Thyroid gland (tissue), 4 donors: ENCODE measurements at regions not wholly inside any gene's neighbourhood (a gene's known extent, or its start where the extent isn't known, plus 50 kb on each side); places are given as distances from the start of the nearest gene placed in this dataset.

ENCODE experiments used
- DNase-seq, 2 donors: peaks; one replicate each; pipeline ENCODE4 v3.0.0-alpha.2; 2019
- H3K27ac ChIP-seq, 3 donors: fragments of 200-600 bp; sonication (generic); 1 replicate in 2 of 3; 2 replicates in 1 of 3; pipeline ENCODE4 v1.5.1; 2016 to 2019; ENCODE audit warnings: mild to moderate bottlenecking in 1 of 3, moderate library complexity in 1 of 3
- H3K27me3 ChIP-seq: fragments of 200-600 bp; sonication (generic); one replicate; pipeline ENCODE4 v1.5.1; 2019
- H3K36me3 ChIP-seq, 2 donors: fragments of 200-600 bp; sonication (generic); one replicate each; pipeline ENCODE4 v1.5.1; 2016 to 2019
- H3K4me1 ChIP-seq, 2 donors: fragments of 200-600 bp; sonication (generic); one replicate each; pipeline ENCODE4 v1.5.1; 2017 to 2019
- H3K4me3 ChIP-seq, 3 donors: fragments of 200-600 bp; sonication (generic); replicated peaks in 1 of 3; 1 replicate in 2 of 3; 2 replicates in 1 of 3; pipeline ENCODE4 v1.5.1; 2016; ENCODE audit warnings: mild to moderate bottlenecking in 1 of 3
- H3K9me3 ChIP-seq: fragments of 200-600 bp; sonication (generic); one replicate; pipeline ENCODE4 v1.5.1; 2017
- CTCF ChIP-seq, 6 experiments: fragments of 200-600 bp in 3 of 6; fragments of 450-650 bp in 3 of 6; sonication (generic) in 3 of 6; IDR thresholded peaks; one replicate each; pipeline ENCODE4 v1.5.1; 2016 to 2019; ENCODE audit warnings: antibody characterized with exemption in 6 of 6, mild to moderate bottlenecking in 2 of 6, inconsistent platforms in 1 of 6, moderate library complexity in 1 of 6
- POLR2A ChIP-seq, 2 donors: fragments of 450-650 bp; IDR thresholded peaks; one replicate each; pipeline ENCODE4 v1.6.1; 2017; ENCODE audit warnings: antibody characterized with exemption in 2 of 2, mild to moderate bottlenecking in 2 of 2, moderate library complexity in 1 of 2
- whole genome bisulfite sequencing, 2 donors: methylation state at CpG; one replicate each; pipeline ENCODE4 v1.1.5; 2017; 5-methylcytosine and 5-hydroxymethylcytosine counted together
- intact Hi-C: fragments of 100-400 bp; cut with DNase I; formaldehyde crosslinking; loops from one replicate; pipeline ENCODE4 v1.15.1; 2023

DNA sequence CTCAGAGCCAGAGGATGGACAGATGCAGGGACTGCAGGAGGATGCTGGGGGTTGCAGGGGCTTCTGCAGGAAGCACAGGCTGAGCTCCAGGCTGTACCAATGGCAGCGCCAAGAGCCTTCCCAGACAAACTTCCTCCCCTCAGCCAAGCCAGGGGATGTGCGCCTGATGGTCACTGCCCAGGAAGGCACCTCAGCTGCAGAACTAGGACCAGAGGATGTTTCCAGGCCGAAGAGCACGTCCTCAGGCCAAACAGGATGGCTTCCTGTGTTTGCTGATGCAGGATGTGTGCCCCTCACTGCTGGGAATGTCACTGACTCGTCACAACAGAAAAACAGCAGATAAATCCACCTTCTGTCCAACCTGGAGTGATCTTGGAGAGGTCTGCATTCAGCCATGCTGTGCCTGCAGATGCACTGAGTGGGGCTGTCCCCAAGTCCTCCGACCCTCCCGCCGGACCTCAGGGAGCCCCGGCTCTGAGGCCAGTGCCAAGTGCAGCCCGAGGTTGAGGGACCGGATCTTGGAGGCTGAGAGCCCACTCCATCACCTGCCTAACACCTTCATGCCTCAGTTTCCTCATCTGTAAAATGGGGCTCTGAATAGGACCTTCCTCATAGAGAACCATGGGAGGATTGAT lies 152.5 kb upstream of the CHST15 start:
- peak; percentile 28 for DNase-seq

DNA sequence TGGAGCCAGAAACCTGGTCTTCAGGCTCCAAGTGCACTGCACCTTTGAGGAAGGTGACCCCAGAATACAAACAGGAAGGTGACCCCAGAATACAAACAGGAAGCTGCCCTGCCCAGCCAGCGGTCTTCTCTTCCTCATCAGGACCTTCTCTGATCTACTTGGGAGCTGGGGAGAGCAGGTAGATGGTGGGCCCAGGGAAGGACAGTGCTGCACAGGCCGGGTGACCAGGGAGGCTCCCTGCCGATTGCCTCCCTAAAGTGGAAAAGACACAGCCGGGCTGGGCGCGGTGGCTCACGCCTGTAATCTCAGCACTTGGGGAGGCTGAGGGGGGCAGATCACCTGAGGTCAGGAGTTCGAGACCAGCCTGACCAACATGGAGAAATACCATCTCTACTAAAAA lies 151.8 kb upstream of the CHST15 start:
- 89 to 93% methylated on average over 3 to 8 of the region's 8 CpGs for WGBS, 2 donors
- Histone ChIP-seq H3K27me3 (no peaks in the 10 kb centered on the region), H3K36me3 (no peaks in the 10 kb centered on the region), H3K4me3 (no peak overlapping the region), H3K9me3 (no peaks in the 10 kb centered on the region), H3K27ac (no peak overlapping the region), H3K4me1 (peaks cover 0 to 5% of the 10 kb centered on the region in 2 donors)
- DNase-seq = no peak
- no peak for TF ChIP-seq POLR2A (IDR thresholded peaks at IDR 0.05)
- no peak for TF ChIP-seq CTCF (IDR thresholded peaks at IDR 0.05)
- intact Hi-C loops = no loop called here

More for the DNA sequence above, 152.5 kb upstream of the CHST15 start:
- no peak for TF ChIP-seq POLR2A (IDR thresholded peaks at IDR 0.05)
- no peak for TF ChIP-seq CTCF (IDR thresholded peaks at IDR 0.05)
- Histone ChIP-seq H3K36me3 (no peaks in the 10 kb centered on the region), H3K4me3 (no peak overlapping the region), H3K9me3 (no peaks in the 10 kb centered on the region), H3K27ac (no peak overlapping the region), H3K27me3 (no peaks in the 10 kb centered on the region), H3K4me1 (peaks cover 0 to 8% of the 10 kb centered on the region in 2 donors)
- intact Hi-C loops = no loop called here
- WGBS, 2 donors = 50 to 68% methylated on average over 5 to 7 of the region's 11 CpGs

- TF ChIP-seq CTCF (IDR thresholded peaks at IDR 0.05) (no peak), POLR2A (IDR thresholded peaks at IDR 0.05) (no peak)
- Histone ChIP-seq H3K36me3 (no peaks in the 10 kb centered on the region), H3K9me3 (no peaks in the 10 kb centered on the region), H3K4me3 (no peak overlapping the region), H3K4me1 (no peaks in the 10 kb centered on the region), H3K27ac (no peak overlapping the region), H3K27me3 (no peaks in the 10 kb centered on the region)
- intact Hi-C loops = no loop called here
- 90% methylated on average over 13 to 16 of the region's 20 CpGs for WGBS, 2 donors
- DNase-seq = no peak
Observed at GRCh38 chr10:124244256-124244877, 151.0 kb upstream of the CHST15 start.

GRCh38 chr10:124243702-124244121 lies 150.3 kb upstream of the CHST15 start:
- Histone ChIP-seq H3K4me1 (no peaks in the 10 kb centered on the region), H3K27me3 (no peaks in the 10 kb centered on the region), H3K27ac (no peak overlapping the region), H3K36me3 (no peaks in the 10 kb centered on the region), H3K4me3 (no peak overlapping the region), H3K9me3 (no peaks in the 10 kb centered on the region)
- intact Hi-C loops = no loop called here
- no peak for TF ChIP-seq CTCF (IDR thresholded peaks at IDR 0.05)
- no peak for TF ChIP-seq POLR2A (IDR thresholded peaks at IDR 0.05)
- 79 to 91% methylated on average over 12 of the region's 12 CpGs for WGBS, 2 donors
- no peak for DNase-seq

DNA sequence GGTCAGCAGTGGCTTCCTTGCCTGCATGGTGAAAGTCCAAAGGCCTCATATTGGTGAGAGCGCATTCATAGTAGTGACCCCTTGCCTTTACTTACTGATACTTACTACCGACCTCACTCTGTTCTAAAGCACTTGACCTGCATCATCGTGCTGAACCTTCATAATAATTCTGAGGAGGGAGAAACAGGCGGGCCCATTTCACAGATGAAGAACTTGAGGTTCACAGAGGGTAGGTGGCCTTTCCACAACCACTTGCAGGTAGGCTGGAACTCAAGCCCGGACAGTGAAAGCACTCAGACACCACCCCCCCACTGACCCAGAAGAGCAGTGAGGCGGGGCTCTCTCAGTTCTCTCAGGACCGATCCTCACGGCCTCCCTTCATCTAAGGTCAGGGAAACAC lies 149.4 kb upstream of the CHST15 start:
- no peaks in the 10 kb centered on the region for H3K36me3 ChIP-seq
- WGBS, 2 donors = 88 to 92% methylated on average over 8 of the region's 8 CpGs
- no peaks in the 10 kb centered on the region for H3K27me3 ChIP-seq
- no peak for TF ChIP-seq CTCF (IDR thresholded peaks at IDR 0.05)
- no peak for TF ChIP-seq POLR2A (IDR thresholded peaks at IDR 0.05)
- H3K4me1 ChIP-seq = no peaks in the 10 kb centered on the region
- intact Hi-C loops = no loop called here
- no peak overlapping the region for H3K27ac ChIP-seq
- H3K4me3 ChIP-seq = no peak overlapping the region
- DNase-seq = no peak
- H3K9me3 ChIP-seq = no peaks in the 10 kb centered on the region
